ENCODE measurements at regions not wholly inside any gene's neighbourhood (a gene's known extent, or its start where the extent isn't known, plus 50 kb on each side); places are given as distances from the start of the nearest gene placed in this dataset.
"Not testable (repeated sequence)": the region's sequence is repeated elsewhere in the genome, so short reads cannot be mapped to it uniquely, and the experiment has no call there.

GRCh38 chr5:97297063-97297703 is 114.1 kb upstream of the RIOK2 start:
- WGBS, 3 donors: 20 to 27% (median 21%) methylated on average over 5 of the region's 5 CpGs
- no peak for ATAC-seq
- Histone ChIP-seq H3K36me3 (ENCODE audit: insufficient read depth in 1 of 2, low read depth in 1 of 2) (no peaks in the 10 kb centered on the region), H3K4me1 (no peaks in the 10 kb centered on the region), H3K4me3 (no peak overlapping the region), H3K27ac (no peak overlapping the region), H3K9me3 (no peaks in the 10 kb centered on the region), H3K27me3 (ENCODE audit: insufficient read depth in 3 of 3, low read length in 2 of 3) (no peaks in the 10 kb centered on the region)
- DNase-seq: no peak
- TF ChIP-seq, protein P1, sequence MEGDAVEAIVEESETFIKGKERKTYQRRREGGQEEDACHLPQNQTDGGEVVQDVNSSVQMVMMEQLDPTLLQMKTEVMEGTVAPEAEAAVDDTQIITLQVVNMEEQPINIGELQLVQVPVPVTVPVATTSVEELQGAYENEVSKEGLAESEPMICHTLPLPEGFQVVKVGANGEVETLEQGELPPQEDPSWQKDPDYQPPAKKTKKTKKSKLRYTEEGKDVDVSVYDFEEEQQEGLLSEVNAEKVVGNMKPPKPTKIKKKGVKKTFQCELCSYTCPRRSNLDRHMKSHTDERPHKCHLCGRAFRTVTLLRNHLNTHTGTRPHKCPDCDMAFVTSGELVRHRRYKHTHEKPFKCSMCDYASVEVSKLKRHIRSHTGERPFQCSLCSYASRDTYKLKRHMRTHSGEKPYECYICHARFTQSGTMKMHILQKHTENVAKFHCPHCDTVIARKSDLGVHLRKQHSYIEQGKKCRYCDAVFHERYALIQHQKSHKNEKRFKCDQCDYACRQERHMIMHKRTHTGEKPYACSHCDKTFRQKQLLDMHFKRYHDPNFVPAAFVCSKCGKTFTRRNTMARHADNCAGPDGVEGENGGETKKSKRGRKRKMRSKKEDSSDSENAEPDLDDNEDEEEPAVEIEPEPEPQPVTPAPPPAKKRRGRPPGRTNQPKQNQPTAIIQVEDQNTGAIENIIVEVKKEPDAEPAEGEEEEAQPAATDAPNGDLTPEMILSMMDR (IDR thresholded peaks at IDR 0.05): peak; percentile 11
- intact Hi-C loops (cut with DNase I): no loop called here

GRCh38 chr5:97297704-97298091 is 114.7 kb upstream of the RIOK2 start:
- no peaks in the 10 kb centered on the region for H3K4me1 ChIP-seq
- no peaks in the 10 kb centered on the region for H3K9me3 ChIP-seq
- H3K27me3 ChIP-seq (ENCODE audit: insufficient read depth in 3 of 3, low read length in 2 of 3): no peaks in the 10 kb centered on the region
- no peak overlapping the region for H3K4me3 ChIP-seq
- H3K27ac ChIP-seq: no peak overlapping the region
- intact Hi-C loops (cut with DNase I): no loop called here
- ATAC-seq (no peak), DNase-seq (no peak)
- TF ChIP-seq, protein P1 (IDR thresholded peaks at IDR 0.05): no peak
- no peaks in the 10 kb centered on the region for H3K36me3 ChIP-seq (ENCODE audit: insufficient read depth in 1 of 2, low read depth in 1 of 2)

GRCh38 chr5:97301181-97301580 is 118.1 kb upstream of the RIOK2 start:
- intact Hi-C loops (cut with DNase I); H3K4me1 ChIP-seq; H3K36me3 ChIP-seq (ENCODE audit: insufficient read depth in 1 of 2, low read depth in 1 of 2); DNase-seq; H3K9me3 ChIP-seq; ATAC-seq; H3K27me3 ChIP-seq (ENCODE audit: insufficient read depth in 3 of 3, low read length in 2 of 3); H3K27ac ChIP-seq; H3K4me3 ChIP-seq: not testable (repeated sequence)
- WGBS, 3 donors: 82 to 94% (median 92%) methylated on average over 11 to 16 of the region's 16 CpGs

DNA sequence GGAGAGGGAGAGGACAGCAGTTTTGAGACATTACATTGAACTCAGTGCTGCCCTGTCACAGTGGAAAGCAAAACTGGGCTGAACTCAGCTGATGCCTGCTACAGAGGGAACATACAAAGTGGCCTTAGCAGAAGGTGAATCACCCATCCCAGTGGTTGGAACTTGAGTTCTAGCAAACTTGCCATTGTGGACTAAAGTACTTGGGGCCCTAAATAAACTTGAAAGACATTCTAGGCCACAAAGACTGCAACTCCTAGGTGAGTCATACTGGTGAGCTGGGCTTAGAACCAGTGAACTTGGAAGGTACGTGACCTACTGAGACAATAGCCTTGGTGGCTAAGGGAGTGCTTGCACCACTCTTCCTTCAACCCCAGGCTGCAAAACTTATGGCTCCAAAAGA is 155.7 kb upstream of the RIOK2 start:
- intact Hi-C loops (cut with DNase I): no loop called here
- 86 to 93% (median 91%) methylated on average over 1 of the region's 1 CpG for WGBS, 3 donors
- H3K4me3 ChIP-seq: no peak overlapping the region
- TF ChIP-seq, protein P1 (IDR thresholded peaks at IDR 0.05): no peak
- no peak overlapping the region for H3K27ac ChIP-seq
- DNase-seq (no peak), ATAC-seq (no peak)
- no peaks in the 10 kb centered on the region for H3K36me3 ChIP-seq (ENCODE audit: insufficient read depth in 1 of 2, low read depth in 1 of 2)
- no peaks in the 10 kb centered on the region for H3K27me3 ChIP-seq (ENCODE audit: insufficient read depth in 3 of 3, low read length in 2 of 3)
- no peaks in the 10 kb centered on the region for H3K4me1 ChIP-seq
- no peaks in the 10 kb centered on the region for H3K9me3 ChIP-seq

- intact Hi-C loops (cut with DNase I): no loop called here
- Histone ChIP-seq H3K9me3 (peaks cover 9% of the 10 kb centered on the region), H3K27me3 (ENCODE audit: insufficient read depth in 3 of 3, low read length in 2 of 3) (no peaks in the 10 kb centered on the region), H3K4me3 (no peak overlapping the region), H3K36me3 (ENCODE audit: insufficient read depth in 1 of 2, low read depth in 1 of 2) (no peaks in the 10 kb centered on the region), H3K4me1 (no peaks in the 10 kb centered on the region), H3K27ac (no peak overlapping the region)
- DNase-seq (no peak), ATAC-seq (no peak)
- TF ChIP-seq, protein P1 (IDR thresholded peaks at IDR 0.05): no peak
- 68 to 79% (median 76%) methylated on average over 4 of the region's 4 CpGs for WGBS, 3 donors
Measured at GRCh38 chr5:97355775-97356174, 172.7 kb upstream of the RIOK2 start.
